ENCODE measurements at regions not wholly inside any gene's neighbourhood (a gene's known extent, or its start where the extent isn't known, plus 50 kb on each side); places are given as distances from the start of the nearest gene placed in this dataset.

- no peak overlapping the region for H3K4me3 ChIP-seq
- 77% methylated on average over 6 of the region's 6 CpGs for whole genome bisulfite sequencing
- no peak for DNase-seq (ENCODE audit: extremely low spot score)
- H3K4me1 ChIP-seq = no peaks in the 10 kb centered on the region
- intact Hi-C loops (cut with DNase I) = no loop called here
- H3K9me3 ChIP-seq = no peaks in the 10 kb centered on the region
- no peaks in the 10 kb centered on the region for H3K36me3 ChIP-seq
- no peaks in the 10 kb centered on the region for H3K27me3 ChIP-seq
- TF ChIP-seq POLR2A (IDR thresholded peaks at IDR 0.05; ENCODE audit: low read depth) (no peak), POLR2AphosphoS5 (IDR thresholded peaks at IDR 0.05) (no peak), EP300 (IDR thresholded peaks at IDR 0.05) (no peak), CTCF (IDR thresholded peaks at IDR 0.05) (no peak)
- no peak overlapping the region for H3K27ac ChIP-seq (replicated peaks in 1 of 4)
Observed at GRCh38 chr13:54133746-54134145, 1105.1 kb downstream of the OLFM4 start.

- WGBS = 64% methylated on average over 3 of the region's 3 CpGs
- H3K4me1 ChIP-seq = no peaks in the 10 kb centered on the region
- no peak for DNase-seq (ENCODE audit: extremely low spot score)
- no peak overlapping the region for H3K4me3 ChIP-seq
- no peaks in the 10 kb centered on the region for H3K9me3 ChIP-seq
- intact Hi-C loops (cut with DNase I) = no loop called here
- no peaks in the 10 kb centered on the region for H3K36me3 ChIP-seq
- H3K27ac ChIP-seq (replicated peaks in 1 of 4) = no peak overlapping the region
- H3K27me3 ChIP-seq = no peaks in the 10 kb centered on the region
- TF ChIP-seq EP300 (IDR thresholded peaks at IDR 0.05) (no peak), POLR2A (IDR thresholded peaks at IDR 0.05; ENCODE audit: low read depth) (no peak), POLR2AphosphoS5 (IDR thresholded peaks at IDR 0.05) (no peak), CTCF (IDR thresholded peaks at IDR 0.05) (no peak)
Observed at GRCh38 chr13:54144828-54145227, 1116.2 kb downstream of the OLFM4 start.

- 92% methylated on average over 3 of the region's 3 CpGs for WGBS
- Histone ChIP-seq H3K9me3 (no peaks in the 10 kb centered on the region), H3K4me1 (no peaks in the 10 kb centered on the region), H3K4me3 (no peak overlapping the region), H3K36me3 (no peaks in the 10 kb centered on the region), H3K27ac (replicated peaks in 1 of 4) (no peak overlapping the region), H3K27me3 (no peaks in the 10 kb centered on the region)
- intact Hi-C loops (cut with DNase I) = no loop called here
- TF ChIP-seq EP300 (IDR thresholded peaks at IDR 0.05) (no peak), POLR2AphosphoS5 (IDR thresholded peaks at IDR 0.05) (no peak), POLR2A (IDR thresholded peaks at IDR 0.05; ENCODE audit: low read depth) (no peak), CTCF (IDR thresholded peaks at IDR 0.05) (no peak)
- DNase-seq (ENCODE audit: extremely low spot score) = no peak
Observed at GRCh38 chr13:54150851-54151250, 1122.2 kb downstream of the OLFM4 start.

GRCh38 chr13:54162069-54162468, 1133.5 kb downstream of the OLFM4 start:
- TF ChIP-seq EP300 (IDR thresholded peaks at IDR 0.05) (no peak), POLR2A (IDR thresholded peaks at IDR 0.05; ENCODE audit: low read depth) (no peak), POLR2AphosphoS5 (IDR thresholded peaks at IDR 0.05) (no peak), CTCF (IDR thresholded peaks at IDR 0.05) (no peak)
- no peak overlapping the region for H3K27ac ChIP-seq (replicated peaks in 1 of 4)
- H3K27me3 ChIP-seq = no peaks in the 10 kb centered on the region
- no peaks in the 10 kb centered on the region for H3K4me1 ChIP-seq
- WGBS = 87% methylated on average over 1 of the region's 1 CpG
- no peak for DNase-seq (ENCODE audit: extremely low spot score)
- intact Hi-C loops (cut with DNase I) = no loop called here
- no peaks in the 10 kb centered on the region for H3K9me3 ChIP-seq
- H3K36me3 ChIP-seq = no peaks in the 10 kb centered on the region
- H3K4me3 ChIP-seq = no peak overlapping the region

- WGBS = 70% methylated on average over 7 of the region's 7 CpGs
- Histone ChIP-seq H3K4me3 (no peak overlapping the region), H3K27me3 (no peaks in the 10 kb centered on the region), H3K9me3 (no peaks in the 10 kb centered on the region), H3K27ac (replicated peaks in 1 of 4) (no peak overlapping the region), H3K4me1 (no peaks in the 10 kb centered on the region), H3K36me3 (no peaks in the 10 kb centered on the region)
- intact Hi-C loops (cut with DNase I) = no loop called here
- DNase-seq (ENCODE audit: extremely low spot score) = no peak
- TF ChIP-seq CTCF (IDR thresholded peaks at IDR 0.05) (no peak), POLR2AphosphoS5 (IDR thresholded peaks at IDR 0.05) (no peak), EP300 (IDR thresholded peaks at IDR 0.05) (no peak), POLR2A (IDR thresholded peaks at IDR 0.05; ENCODE audit: low read depth) (no peak)
Observed at GRCh38 chr13:54165581-54166215, 1137.1 kb downstream of the OLFM4 start.

All from esophagus muscularis mucosa (tissue), 4 donors.